ENCODE measurements at regions not wholly inside any gene's neighbourhood (a gene's known extent, or its start where the extent isn't known, plus 50 kb on each side); places are given as distances from the start of the nearest gene placed in this dataset.
"Not testable (repeated sequence)": the region's sequence is repeated elsewhere in the genome, so short reads cannot be mapped to it uniquely, and the experiment has no call there.

DNA sequence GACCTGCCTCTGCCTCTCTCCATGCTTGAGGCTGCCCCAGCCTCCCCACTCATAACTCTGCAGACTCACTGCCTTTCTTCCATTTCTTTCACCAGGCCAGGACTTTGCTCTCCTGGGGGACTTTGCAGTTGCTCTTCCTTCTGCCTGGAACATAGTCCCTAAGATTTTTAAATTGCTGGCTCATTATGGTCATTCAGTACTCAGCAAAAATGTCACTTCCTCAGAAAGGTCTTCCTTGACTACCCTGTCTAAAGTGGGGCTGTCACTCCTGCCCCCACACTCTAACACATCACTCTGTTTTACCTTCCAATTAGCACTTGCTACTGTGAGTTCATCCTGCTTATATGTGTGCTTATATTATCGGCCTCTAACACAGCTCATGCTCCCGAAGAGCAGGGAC is 618.2 kb downstream of the UQCRFS1 start:
- TF ChIP-seq, protein P1, sequence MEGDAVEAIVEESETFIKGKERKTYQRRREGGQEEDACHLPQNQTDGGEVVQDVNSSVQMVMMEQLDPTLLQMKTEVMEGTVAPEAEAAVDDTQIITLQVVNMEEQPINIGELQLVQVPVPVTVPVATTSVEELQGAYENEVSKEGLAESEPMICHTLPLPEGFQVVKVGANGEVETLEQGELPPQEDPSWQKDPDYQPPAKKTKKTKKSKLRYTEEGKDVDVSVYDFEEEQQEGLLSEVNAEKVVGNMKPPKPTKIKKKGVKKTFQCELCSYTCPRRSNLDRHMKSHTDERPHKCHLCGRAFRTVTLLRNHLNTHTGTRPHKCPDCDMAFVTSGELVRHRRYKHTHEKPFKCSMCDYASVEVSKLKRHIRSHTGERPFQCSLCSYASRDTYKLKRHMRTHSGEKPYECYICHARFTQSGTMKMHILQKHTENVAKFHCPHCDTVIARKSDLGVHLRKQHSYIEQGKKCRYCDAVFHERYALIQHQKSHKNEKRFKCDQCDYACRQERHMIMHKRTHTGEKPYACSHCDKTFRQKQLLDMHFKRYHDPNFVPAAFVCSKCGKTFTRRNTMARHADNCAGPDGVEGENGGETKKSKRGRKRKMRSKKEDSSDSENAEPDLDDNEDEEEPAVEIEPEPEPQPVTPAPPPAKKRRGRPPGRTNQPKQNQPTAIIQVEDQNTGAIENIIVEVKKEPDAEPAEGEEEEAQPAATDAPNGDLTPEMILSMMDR (IDR thresholded peaks at IDR 0.05; ENCODE audit: control insufficient read depth, insufficient read depth, low read depth, low read length, missing control alignments) = no peak
- DNase-seq (ENCODE audit: low read depth) = no peak
- no peak overlapping the region for H3K4me3 ChIP-seq (ENCODE audit: control insufficient read depth, low read depth, low read length)

DNA sequence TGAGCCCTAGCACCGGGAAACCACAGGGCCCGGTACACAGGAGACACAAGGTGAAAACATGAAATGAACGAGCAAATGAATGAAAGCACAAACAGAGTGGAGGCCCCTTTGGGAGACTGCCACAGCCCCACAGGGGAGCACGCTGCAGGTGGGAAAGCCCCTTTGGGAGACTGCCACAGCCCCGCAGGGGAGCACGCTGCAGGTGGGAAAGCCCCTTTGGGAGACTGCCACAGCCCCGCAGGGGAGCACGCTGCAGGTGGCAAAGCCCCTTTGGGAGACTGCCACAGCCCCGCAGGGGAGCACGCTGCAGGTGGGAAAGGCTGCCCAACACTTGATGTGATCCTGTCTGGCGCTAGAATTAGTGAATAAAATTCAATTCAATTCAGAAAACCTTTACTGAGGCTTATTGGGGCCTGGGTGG is 623.0 kb downstream of the UQCRFS1 start:
- not testable (repeated sequence) for DNase-seq (ENCODE audit: low read depth); H3K4me3 ChIP-seq (ENCODE audit: control insufficient read depth, low read depth, low read length)

DNA sequence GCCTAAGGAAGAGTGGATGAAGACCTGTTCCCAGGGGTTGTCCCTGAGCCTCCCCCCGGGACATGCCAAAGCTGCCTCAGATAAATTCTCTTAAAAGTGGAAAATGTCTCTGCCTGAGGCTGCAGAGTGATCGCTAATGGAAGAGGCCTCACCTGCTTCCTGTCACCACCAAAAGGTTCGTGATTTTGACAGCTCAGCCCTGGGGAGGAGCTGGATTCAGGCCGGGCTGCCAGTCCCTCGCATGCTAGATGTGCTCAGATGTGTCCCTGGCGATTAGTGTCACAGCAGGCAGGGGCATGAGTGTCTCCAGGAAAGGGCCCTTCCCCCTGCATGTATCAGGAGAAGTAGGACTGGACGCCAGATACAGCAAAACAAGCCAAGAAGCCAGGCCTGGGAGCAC is 626.5 kb downstream of the UQCRFS1 start:
- no peak overlapping the region for H3K4me3 ChIP-seq (ENCODE audit: control insufficient read depth, low read depth, low read length)
- no peak for DNase-seq (ENCODE audit: low read depth)
- TF ChIP-seq, protein P1 (IDR thresholded peaks at IDR 0.05; ENCODE audit: control insufficient read depth, insufficient read depth, low read depth, low read length, missing control alignments) = no peak

DNA sequence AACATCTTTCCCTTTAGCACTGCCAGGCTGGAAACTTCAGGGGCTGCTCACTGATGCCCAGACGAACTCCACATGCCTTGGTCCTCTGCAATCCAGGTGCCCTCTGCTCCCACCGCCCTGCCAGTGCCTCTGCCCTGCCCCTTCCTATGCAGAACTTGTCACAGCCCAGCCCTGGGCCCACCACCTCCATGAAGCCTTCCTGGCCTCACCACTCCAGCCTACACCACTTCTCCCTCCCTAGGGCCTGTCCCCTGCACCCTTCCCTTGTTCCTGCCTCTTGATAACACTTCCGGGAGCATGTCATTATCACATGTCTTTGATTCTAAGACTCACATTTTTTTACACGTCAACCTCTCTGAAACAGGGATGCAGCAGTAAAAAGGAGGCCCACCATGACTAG is 627.2 kb downstream of the UQCRFS1 start:
- TF ChIP-seq, protein P1 (IDR thresholded peaks at IDR 0.05; ENCODE audit: control insufficient read depth, insufficient read depth, low read depth, low read length, missing control alignments) = no peak
- H3K4me3 ChIP-seq (ENCODE audit: control insufficient read depth, low read depth, low read length) = no peak overlapping the region
- DNase-seq (ENCODE audit: low read depth) = no peak

DNA sequence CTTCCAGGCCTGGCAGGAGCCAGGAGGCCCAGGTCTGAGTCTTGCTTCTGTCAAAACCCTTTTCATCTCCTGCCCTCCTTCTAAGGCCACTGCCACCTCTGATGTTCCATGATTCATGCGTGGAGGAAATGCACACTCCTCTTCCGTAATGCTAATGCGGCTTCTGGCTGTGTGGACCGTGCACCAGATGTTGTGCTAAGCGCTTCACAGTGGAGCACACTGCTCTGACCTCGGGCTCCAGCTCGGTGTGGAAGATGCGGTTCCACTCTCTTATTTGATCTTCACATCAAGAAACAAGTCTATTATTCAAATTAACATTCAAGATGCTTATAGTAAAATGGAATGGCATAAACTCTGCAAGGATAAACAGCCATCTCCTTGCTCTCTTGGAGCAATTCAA is 629.2 kb downstream of the UQCRFS1 start:
- no peak overlapping the region for H3K4me3 ChIP-seq (ENCODE audit: control insufficient read depth, low read depth, low read length)
- DNase-seq (ENCODE audit: low read depth) = no peak
- TF ChIP-seq, protein P1 (IDR thresholded peaks at IDR 0.05; ENCODE audit: control insufficient read depth, insufficient read depth, low read depth, low read length, missing control alignments) = no peak

DNA sequence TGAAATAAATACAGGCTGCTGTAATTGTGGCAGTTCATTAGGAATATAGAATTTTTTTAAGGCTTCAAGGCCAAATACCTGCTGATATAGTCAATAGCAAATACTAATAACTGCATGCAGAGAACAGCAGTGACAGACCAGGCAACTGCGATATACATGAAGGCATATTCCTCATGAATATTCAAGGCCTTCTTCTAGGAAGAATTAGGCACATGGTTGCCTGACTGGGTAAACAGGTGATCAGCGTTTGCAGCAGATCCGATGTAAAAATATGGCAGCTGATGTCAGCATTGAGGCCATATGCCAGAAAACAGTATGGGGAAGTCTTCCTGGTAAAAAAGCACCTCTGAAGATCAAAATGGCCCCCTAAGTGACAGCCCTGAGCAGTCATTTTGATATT is 629.7 kb downstream of the UQCRFS1 start:
- DNase-seq (ENCODE audit: low read depth) = no peak
- TF ChIP-seq, protein P1 (IDR thresholded peaks at IDR 0.05; ENCODE audit: control insufficient read depth, insufficient read depth, low read depth, low read length, missing control alignments) = no peak

DNA sequence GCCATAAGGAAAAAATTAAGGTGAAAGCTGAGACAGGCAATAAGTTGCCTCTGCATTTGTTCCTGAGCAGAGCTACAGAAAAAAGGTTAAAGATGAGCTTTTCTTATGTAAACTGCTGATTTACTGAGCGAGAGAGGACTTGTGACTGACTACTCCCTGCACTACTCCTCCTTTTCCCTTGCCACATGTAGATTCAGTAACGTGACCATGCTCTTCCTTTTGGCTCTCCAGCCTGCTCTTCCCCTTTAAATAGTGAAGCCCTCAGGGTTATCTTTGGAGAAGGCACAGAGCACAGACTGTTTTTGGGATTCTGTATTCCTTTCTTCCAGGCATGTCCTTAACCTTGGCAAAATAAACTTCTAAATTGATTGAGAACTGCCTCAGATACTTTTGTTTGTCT is 630.2 kb downstream of the UQCRFS1 start:
- DNase-seq (ENCODE audit: low read depth) = no peak
- H3K4me3 ChIP-seq (ENCODE audit: control insufficient read depth, low read depth, low read length) = no peak overlapping the region
- TF ChIP-seq, protein P1 (IDR thresholded peaks at IDR 0.05; ENCODE audit: control insufficient read depth, insufficient read depth, low read depth, low read length, missing control alignments) = no peak

More for the DNA sequence above, 629.7 kb downstream of the UQCRFS1 start:
- H3K4me3 ChIP-seq (ENCODE audit: control insufficient read depth, low read depth, low read length) = no peak overlapping the region
